ENCODE measurements at regions not wholly inside any gene's neighbourhood (a gene's known extent, or its start where the extent isn't known, plus 50 kb on each side); places are given as distances from the start of the nearest gene placed in this dataset.
"Not testable (repeated sequence)": the region's sequence is repeated elsewhere in the genome, so short reads cannot be mapped to it uniquely, and the experiment has no call there.

DNA sequence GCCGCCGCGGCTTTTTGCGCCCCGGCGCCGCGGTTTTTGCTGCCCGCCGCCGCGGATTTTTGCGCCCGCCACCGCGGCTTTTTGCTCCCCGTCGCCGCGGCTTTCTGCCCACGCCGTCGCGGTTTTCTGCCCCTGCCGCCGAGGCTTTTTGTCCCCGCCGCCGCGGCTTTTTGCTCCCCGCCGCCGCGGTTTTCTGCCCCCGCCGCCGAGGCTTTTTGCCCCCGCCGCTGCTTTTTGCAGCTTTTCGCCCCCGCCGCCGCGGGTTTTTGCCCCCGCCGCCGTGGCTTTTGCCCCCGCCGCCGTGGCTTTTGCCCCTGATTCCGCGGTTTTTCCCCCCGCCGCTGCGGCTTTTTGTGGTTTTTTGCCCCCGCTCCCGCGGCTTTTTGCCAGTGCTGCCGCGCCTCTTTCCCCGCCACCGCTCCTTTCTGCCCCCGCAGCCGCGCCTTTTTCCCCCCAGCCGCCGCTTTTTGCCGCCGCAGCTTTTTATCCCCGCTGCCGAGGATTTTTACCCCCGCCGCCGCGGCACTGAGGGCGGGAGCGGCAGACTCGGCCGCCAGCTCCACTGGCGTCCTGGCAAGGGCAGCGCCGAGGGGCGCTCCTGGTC, 518.6 kb upstream of the WSB1 start:
- H3K4me1 ChIP-seq (ENCODE audit: insufficient read depth, low read length), result no peaks in the 10 kb centered on the region
- ChIA-PET CTCF (no interaction called here), POLR2A (ENCODE audit: unreplicated experiment) (no interaction called here)
- no peaks in the 10 kb centered on the region for H3K9me2 ChIP-seq (replicated peaks; ENCODE audit: low read length)
- H3K79me2 ChIP-seq (ENCODE audit: low read length), result no peaks in the 10 kb centered on the region
- no peak overlapping the region for H3K9ac ChIP-seq (ENCODE audit: low read length)
- H4K20me1 ChIP-seq (ENCODE audit: low read length), result no peaks in the 10 kb centered on the region
- no peak for ATAC-seq
- no peak overlapping the region for H2AFZ ChIP-seq (ENCODE audit: low read length)
- no peaks in the 10 kb centered on the region for H3K9me3 ChIP-seq (ENCODE audit: low read length)
- DNase-seq, result no peak
- no peaks in the 10 kb centered on the region for H3K27me3 ChIP-seq (ENCODE audit: low read length)
- no peaks in the 10 kb centered on the region for H3K36me3 ChIP-seq (ENCODE audit: low read depth, low read length)
- intact Hi-C loops (cut with micrococcal nuclease), result no loop called here
- TF ChIP-seq EZH2 (IDR thresholded peaks at IDR 0.05; ENCODE audit: low read length, unreplicated experiment), result no peak
- TF ChIP-seq, protein P1, sequence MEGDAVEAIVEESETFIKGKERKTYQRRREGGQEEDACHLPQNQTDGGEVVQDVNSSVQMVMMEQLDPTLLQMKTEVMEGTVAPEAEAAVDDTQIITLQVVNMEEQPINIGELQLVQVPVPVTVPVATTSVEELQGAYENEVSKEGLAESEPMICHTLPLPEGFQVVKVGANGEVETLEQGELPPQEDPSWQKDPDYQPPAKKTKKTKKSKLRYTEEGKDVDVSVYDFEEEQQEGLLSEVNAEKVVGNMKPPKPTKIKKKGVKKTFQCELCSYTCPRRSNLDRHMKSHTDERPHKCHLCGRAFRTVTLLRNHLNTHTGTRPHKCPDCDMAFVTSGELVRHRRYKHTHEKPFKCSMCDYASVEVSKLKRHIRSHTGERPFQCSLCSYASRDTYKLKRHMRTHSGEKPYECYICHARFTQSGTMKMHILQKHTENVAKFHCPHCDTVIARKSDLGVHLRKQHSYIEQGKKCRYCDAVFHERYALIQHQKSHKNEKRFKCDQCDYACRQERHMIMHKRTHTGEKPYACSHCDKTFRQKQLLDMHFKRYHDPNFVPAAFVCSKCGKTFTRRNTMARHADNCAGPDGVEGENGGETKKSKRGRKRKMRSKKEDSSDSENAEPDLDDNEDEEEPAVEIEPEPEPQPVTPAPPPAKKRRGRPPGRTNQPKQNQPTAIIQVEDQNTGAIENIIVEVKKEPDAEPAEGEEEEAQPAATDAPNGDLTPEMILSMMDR (conservative IDR thresholded peaks at IDR 0.05; ENCODE audit: low read depth, low read length), result no peak
- TF ChIP-seq EZH2phosphoT487 (IDR thresholded peaks at IDR 0.05; ENCODE audit: borderline replicate concordance, low read length), result no peak
- BruUV-seq (replicated peaks), result no TSS peak
- H3K27ac ChIP-seq (ENCODE audit: low read length), result no peak overlapping the region
- no peak overlapping the region for H3K4me2 ChIP-seq (ENCODE audit: low read length)
- no peaks in the 10 kb centered on the region for H3F3A ChIP-seq (ENCODE audit: low read length, unreplicated experiment)
- H3K4me3 ChIP-seq (ENCODE audit: low read length), result no peak overlapping the region

DNA sequence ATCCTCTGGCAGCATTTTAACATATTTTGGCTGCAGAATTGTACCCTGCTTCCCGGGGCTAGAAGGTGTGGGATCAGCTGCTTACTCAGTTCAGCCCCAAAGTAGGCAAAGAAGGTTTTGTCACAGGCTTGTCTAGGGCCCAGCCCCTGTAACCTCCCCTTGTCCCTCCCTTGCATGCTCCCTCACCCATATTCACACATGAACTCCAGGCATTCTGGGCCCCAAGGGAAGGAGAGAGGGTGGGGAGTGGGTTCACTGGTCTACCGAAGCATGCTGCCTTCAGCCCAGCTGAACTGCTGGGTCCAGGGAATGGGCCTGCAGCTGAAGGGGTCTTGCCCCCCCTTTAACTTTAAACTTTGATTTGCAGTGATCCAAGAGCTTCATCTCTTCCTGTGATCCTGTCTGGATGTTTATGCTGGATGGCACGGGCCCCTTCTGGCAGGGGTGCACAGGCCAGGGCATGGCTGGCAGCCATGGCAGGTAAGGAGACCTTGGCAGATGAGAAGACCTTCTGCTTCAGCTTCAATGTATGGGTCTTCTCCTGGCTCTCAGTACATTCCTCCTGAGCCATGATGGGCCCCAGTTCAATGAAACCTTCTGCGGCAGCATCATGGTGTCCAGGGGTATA, 513.6 kb upstream of the WSB1 start:
- POLR2A ChIA-PET (ENCODE audit: unreplicated experiment); H3K9ac ChIP-seq (ENCODE audit: low read length); H3K4me3 ChIP-seq (ENCODE audit: low read length); H2AFZ ChIP-seq (ENCODE audit: low read length); BruUV-seq (replicated peaks); H3K9me2 ChIP-seq (replicated peaks; ENCODE audit: low read length); H3K79me2 ChIP-seq (ENCODE audit: low read length); CTCF ChIA-PET; ATAC-seq; H4K20me1 ChIP-seq (ENCODE audit: low read length); intact Hi-C loops (cut with micrococcal nuclease); H3K27me3 ChIP-seq (ENCODE audit: low read length); H3F3A ChIP-seq (ENCODE audit: low read length, unreplicated experiment); DNase-seq; H3K36me3 ChIP-seq (ENCODE audit: low read depth, low read length); H3K27ac ChIP-seq (ENCODE audit: low read length); H3K4me2 ChIP-seq (ENCODE audit: low read length); H3K4me1 ChIP-seq (ENCODE audit: insufficient read depth, low read length): not testable (repeated sequence)
- H3K9me3 ChIP-seq (ENCODE audit: low read length), result peaks cover 19% of the 10 kb centered on the region

GRCh38 chr17:26782153-26782552, 511.8 kb upstream of the WSB1 start:
- no peaks in the 10 kb centered on the region for H4K20me1 ChIP-seq (ENCODE audit: low read length)
- BruUV-seq (replicated peaks), result no TSS peak

More at GRCh38 chr17:26782153-26782552, 511.8 kb upstream of the WSB1 start:
- H3K27ac ChIP-seq (ENCODE audit: low read length), result no peak overlapping the region
- no peaks in the 10 kb centered on the region for H3K79me2 ChIP-seq (ENCODE audit: low read length)
- H3K4me1 ChIP-seq (ENCODE audit: insufficient read depth, low read length), result no peaks in the 10 kb centered on the region
- no peak overlapping the region for H3K9ac ChIP-seq (ENCODE audit: low read length)
- POLR2A ChIA-PET (ENCODE audit: unreplicated experiment), result no interaction called here
- no peaks in the 10 kb centered on the region for H3K36me3 ChIP-seq (ENCODE audit: low read depth, low read length)
- no peak overlapping the region for H3K4me2 ChIP-seq (ENCODE audit: low read length)
- DNase-seq (no peak), ATAC-seq (no peak)
- no peaks in the 10 kb centered on the region for H3K9me2 ChIP-seq (replicated peaks; ENCODE audit: low read length)
- H2AFZ ChIP-seq (ENCODE audit: low read length), result no peak overlapping the region
- TF ChIP-seq EZH2phosphoT487 (IDR thresholded peaks at IDR 0.05; ENCODE audit: borderline replicate concordance, low read length), result no peak
- no peak for TF ChIP-seq EZH2 (IDR thresholded peaks at IDR 0.05; ENCODE audit: low read length, unreplicated experiment)
- TF ChIP-seq, protein P1 (conservative IDR thresholded peaks at IDR 0.05; ENCODE audit: low read depth, low read length), result no peak
- peaks cover 23% of the 10 kb centered on the region for H3K9me3 ChIP-seq (ENCODE audit: low read length)
- intact Hi-C loops (cut with micrococcal nuclease), result no loop called here
- H3K27me3 ChIP-seq (ENCODE audit: low read length), result no peaks in the 10 kb centered on the region
- CTCF ChIA-PET, result no interaction called here
- H3K4me3 ChIP-seq (ENCODE audit: low read length), result no peak overlapping the region
- no peaks in the 10 kb centered on the region for H3F3A ChIP-seq (ENCODE audit: low read length, unreplicated experiment)

Data from PC-3 (cell line).